ENCODE measurements at regions not wholly inside any gene's neighbourhood (a gene's known extent, or its start where the extent isn't known, plus 50 kb on each side); places are given as distances from the start of the nearest gene placed in this dataset.

DNA sequence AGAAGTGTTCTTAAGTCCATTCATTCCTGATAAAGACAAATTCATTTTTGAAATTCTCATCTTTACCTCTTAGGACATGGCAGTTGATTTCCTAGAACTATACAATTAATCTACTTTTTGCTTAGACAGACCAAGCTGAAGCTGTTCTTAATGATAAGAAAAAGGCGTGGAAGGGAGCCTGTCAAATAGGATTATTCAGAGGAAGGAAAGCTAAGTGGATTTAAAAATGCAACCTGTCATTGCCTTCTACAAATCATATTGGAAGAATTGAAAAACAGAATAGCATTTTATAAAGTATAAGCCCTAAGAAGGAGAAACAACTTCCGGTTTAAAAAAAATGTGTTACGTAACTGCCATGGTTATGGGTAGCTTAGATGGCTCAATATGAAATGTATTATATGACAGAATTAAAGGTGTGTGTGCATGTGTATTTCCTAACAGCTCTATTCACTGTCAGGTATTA, 81.2 kb upstream of the RAP2B start:
- TF ChIP-seq, protein P1, sequence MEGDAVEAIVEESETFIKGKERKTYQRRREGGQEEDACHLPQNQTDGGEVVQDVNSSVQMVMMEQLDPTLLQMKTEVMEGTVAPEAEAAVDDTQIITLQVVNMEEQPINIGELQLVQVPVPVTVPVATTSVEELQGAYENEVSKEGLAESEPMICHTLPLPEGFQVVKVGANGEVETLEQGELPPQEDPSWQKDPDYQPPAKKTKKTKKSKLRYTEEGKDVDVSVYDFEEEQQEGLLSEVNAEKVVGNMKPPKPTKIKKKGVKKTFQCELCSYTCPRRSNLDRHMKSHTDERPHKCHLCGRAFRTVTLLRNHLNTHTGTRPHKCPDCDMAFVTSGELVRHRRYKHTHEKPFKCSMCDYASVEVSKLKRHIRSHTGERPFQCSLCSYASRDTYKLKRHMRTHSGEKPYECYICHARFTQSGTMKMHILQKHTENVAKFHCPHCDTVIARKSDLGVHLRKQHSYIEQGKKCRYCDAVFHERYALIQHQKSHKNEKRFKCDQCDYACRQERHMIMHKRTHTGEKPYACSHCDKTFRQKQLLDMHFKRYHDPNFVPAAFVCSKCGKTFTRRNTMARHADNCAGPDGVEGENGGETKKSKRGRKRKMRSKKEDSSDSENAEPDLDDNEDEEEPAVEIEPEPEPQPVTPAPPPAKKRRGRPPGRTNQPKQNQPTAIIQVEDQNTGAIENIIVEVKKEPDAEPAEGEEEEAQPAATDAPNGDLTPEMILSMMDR (IDR thresholded peaks at IDR 0.05): no peak
- no peak for TF ChIP-seq POLR2A (IDR thresholded peaks at IDR 0.05)
